HepG2 (cell line): ENCODE measurements at regions not wholly inside any gene's neighbourhood (a gene's known extent, or its start where the extent isn't known, plus 50 kb on each side); places are given as distances from the start of the nearest gene placed in this dataset.

Experiments used
- ATAC-seq: fragments of 200-7000 bp; cut with Tn5 transposase; 3 replicates; pipeline ENCODE4 v1.9.1; 2020; ENCODE audit warnings: mild to moderate bottlenecking, moderate library complexity
- BruUV-seq: library from RNA; stranded (reverse); fragments of 400-500 nt; replicated peaks from 2 replicates; lab custom pipeline; 2021; lab: Mats Ljungman, UMichigan
- CTCF ChIA-PET: fragments of 300-600 bp; formaldehyde crosslinking; extraction: SDS; loops from one replicate; lab custom pipeline; 2021; ENCODE audit warnings: low total read pairs, inconsistent platforms, low intra/inter-chr PET ratio; lab: Yijun Ruan, JAX
- POLR2A ChIA-PET: fragments of 350-600 bp; sonication (Branson Sonifier 250); formaldehyde crosslinking; loops from one replicate; lab custom pipeline; 2020; ENCODE audit warnings: antibody characterized with exemption, inconsistent platforms; lab: Yijun Ruan, JAX
- DNase-seq: peaks from one replicate; pipeline ENCODE4 v3.0.0-alpha.2; 2015; ENCODE audit warnings: low spot score
- FAIRE-seq: peaks from 3 replicates; lab custom pipeline; 2011; peaks lifted over from hg19 to GRCh38; lab: Jason Lieb, UNC
- H2AFZ ChIP-seq: one replicate; pipeline ENCODE4 v1.6.1; 2011; ENCODE audit warnings: low read length, inconsistent platforms
- H3K27ac ChIP-seq: fragments of 300-600 bp; 3 replicates; pipeline ENCODE4 v1.8.0; 2011; ENCODE audit warnings: mixed run types, mild to moderate bottlenecking, mixed read lengths, low read length, inconsistent platforms; ENCODE audit not compliant: insufficient read depth; ENCODE audit errors: extremely low read length
- H3K27me3 ChIP-seq, 2 experiments: fragments of 200-600 bp in 1 of 2; 2 replicates in 1 of 2; 3 replicates in 1 of 2; pipeline versions ENCODE4 v1.6.0 to v1.8.0; 2011; ENCODE audit warnings: low read length in 2 of 2, mild to moderate bottlenecking in 2 of 2, moderate library complexity in 2 of 2, inconsistent platforms in 1 of 2; ENCODE audit not compliant: insufficient read depth in 2 of 2, control insufficient read depth in 1 of 2
- H3K36me3 ChIP-seq, 2 experiments: fragments of 200-600 bp in 1 of 2; replicated peaks in 1 of 2; 2 replicates in 1 of 2; 3 replicates in 1 of 2; pipeline versions ENCODE4 v1.5.1 to v1.8.0; 2011; ENCODE audit warnings: low read length in 2 of 2, inconsistent platforms in 1 of 2; ENCODE audit not compliant: insufficient read depth in 2 of 2, control insufficient read depth in 1 of 2
- H3K4me1 ChIP-seq: 2 replicates; pipeline ENCODE4 v1.5.1; 2012; ENCODE audit warnings: low read length, inconsistent platforms; ENCODE audit not compliant: insufficient read depth
- H3K4me2 ChIP-seq: 2 replicates; pipeline ENCODE4 v1.6.0; 2011; ENCODE audit warnings: low read depth, low read length, inconsistent platforms
- H3K4me3 ChIP-seq, 3 experiments: fragments of 200-600 bp in 1 of 3; sonication (generic), shearing (Covaris generic) in 1 of 3; replicated peaks in 1 of 3; 2 replicates each; pipeline ENCODE4 v1.5.1; 2011 to 2016; ENCODE audit warnings: low read length in 3 of 3, inconsistent platforms in 2 of 3, low read depth in 2 of 3, mild to moderate bottlenecking in 2 of 3, control low read depth in 1 of 3, mixed read lengths in 1 of 3; ENCODE audit not compliant: insufficient read depth in 1 of 3
- H3K79me2 ChIP-seq: one replicate; pipeline ENCODE4 v1.6.1; 2011; ENCODE audit warnings: low read length, inconsistent platforms; ENCODE audit not compliant: insufficient read depth
- H3K9ac ChIP-seq: 2 replicates; pipeline ENCODE4 v1.6.0; 2011; ENCODE audit warnings: mild to moderate bottlenecking, low read depth, low read length, inconsistent platforms; ENCODE audit not compliant: insufficient read depth
- H3K9me3 ChIP-seq: 2 replicates; pipeline ENCODE4 v1.5.1; 2012; ENCODE audit warnings: mild to moderate bottlenecking, low read length
- H4K20me1 ChIP-seq: 2 replicates; pipeline ENCODE4 v1.6.0; 2011; ENCODE audit warnings: inconsistent platforms, mild to moderate bottlenecking, low read length, moderate library complexity; ENCODE audit not compliant: insufficient read depth
- ATAD3A ChIP-seq: sonication (generic); formaldehyde crosslinking; IDR thresholded peaks from 2 replicates; pipeline ENCODE4 v1.4.0; 2020; ENCODE audit warnings: missing genetic modification reagents
- BHLHE40 ChIP-seq: IDR thresholded peaks from 2 replicates; pipeline ENCODE4 v1.6.1; 2011; ENCODE audit warnings: low read length, improper control_type of control experiment
- EP300 ChIP-seq, 3 experiments: sonication (generic) in 1 of 3; formaldehyde crosslinking in 1 of 3; IDR thresholded peaks; 2 replicates each; pipeline versions ENCODE4 v1.5.1 to v1.6.1; 2011 to 2020; ENCODE audit warnings: low read depth in 2 of 3, low read length in 2 of 3, borderline replicate concordance in 1 of 3, improper control_type of control experiment in 1 of 3, mild to moderate bottlenecking in 1 of 3, missing genetic modification reagents in 1 of 3, moderate library complexity in 1 of 3
- KDM1A ChIP-seq: IDR thresholded peaks from 2 replicates; pipeline ENCODE4 v1.6.1; 2016; ENCODE audit warnings: missing compliant biosample characterization
- NR1H2 ChIP-seq: sonication (generic); formaldehyde crosslinking; IDR thresholded peaks from 2 replicates; pipeline ENCODE4 v1.8.1; 2022; ENCODE audit warnings: low read depth, missing genetic modification reagents, borderline replicate concordance
- POGZ ChIP-seq: sonication (generic); formaldehyde crosslinking; IDR thresholded peaks from 2 replicates; pipeline ENCODE4 v1.4.0; 2020; ENCODE audit warnings: mild to moderate bottlenecking, missing genetic modification reagents
- ZFYVE20 ChIP-seq: sonication (generic); formaldehyde crosslinking; IDR thresholded peaks from 2 replicates; pipeline ENCODE4 v1.8.0; 2023; ENCODE audit warnings: low read depth, mild to moderate bottlenecking, moderate library complexity, missing genetic modification reagents, borderline replicate concordance
- ZNF138 ChIP-seq: sonication (generic); formaldehyde crosslinking; IDR thresholded peaks from 2 replicates; pipeline ENCODE4 v1.5.0; 2020; ENCODE audit warnings: mild to moderate bottlenecking, low read depth, missing genetic modification reagents
- ZNF350 ChIP-seq: sonication (generic); formaldehyde crosslinking; IDR thresholded peaks from 2 replicates; pipeline ENCODE4 v1.4.0; 2020; ENCODE audit warnings: mild to moderate bottlenecking, low read depth, missing genetic modification reagents, borderline replicate concordance
- ZNF607 ChIP-seq: sonication (generic); formaldehyde crosslinking; IDR thresholded peaks from 2 replicates; pipeline ENCODE4 v1.5.1; 2020; ENCODE audit warnings: missing genetic modification reagents, mild to moderate bottlenecking, borderline replicate concordance
- ZNF644 ChIP-seq: IDR thresholded peaks from 2 replicates; pipeline ENCODE4 v1.6.1; 2016; ENCODE audit warnings: low read depth
- ZNF747 ChIP-seq: sonication (generic); formaldehyde crosslinking; IDR thresholded peaks from 2 replicates; pipeline ENCODE4 v1.8.1; 2023; ENCODE audit warnings: missing genetic modification reagents, mild to moderate bottlenecking, borderline replicate concordance
- ZSCAN30 ChIP-seq: sonication (generic); formaldehyde crosslinking; IDR thresholded peaks from 2 replicates; pipeline ENCODE4 v1.5.0; 2020; ENCODE audit warnings: mild to moderate bottlenecking, missing genetic modification reagents
- WGBS: methylation state at CpG from one replicate; pipeline ENCODE4 v1.1.6; 2017; ENCODE audit warnings: low lambda C conversion rate; 5-methylcytosine and 5-hydroxymethylcytosine counted together
- in situ Hi-C: cut with HindIII; loops from 2 replicates; pipeline ENCODE4 v1.10.0; 2017; ENCODE audit warnings: low pct_unique_long_range_greater_than_20kb; ENCODE audit not compliant: extremely low pct_ligation_motif_present
- intact Hi-C: fragments of 100-400 bp; cut with micrococcal nuclease; formaldehyde crosslinking; loops from one replicate; pipeline ENCODE4 v1.10.0; 2022; ENCODE audit not compliant: unreplicated experiment
- TF ChIP-seq, protein P1 (sequence below): sonication (generic); formaldehyde crosslinking; IDR thresholded peaks from 2 replicates; pipeline ENCODE4 v1.5.1; 2020; ENCODE audit warnings: missing genetic modification reagents, mild to moderate bottlenecking, borderline replicate concordance

DNA sequence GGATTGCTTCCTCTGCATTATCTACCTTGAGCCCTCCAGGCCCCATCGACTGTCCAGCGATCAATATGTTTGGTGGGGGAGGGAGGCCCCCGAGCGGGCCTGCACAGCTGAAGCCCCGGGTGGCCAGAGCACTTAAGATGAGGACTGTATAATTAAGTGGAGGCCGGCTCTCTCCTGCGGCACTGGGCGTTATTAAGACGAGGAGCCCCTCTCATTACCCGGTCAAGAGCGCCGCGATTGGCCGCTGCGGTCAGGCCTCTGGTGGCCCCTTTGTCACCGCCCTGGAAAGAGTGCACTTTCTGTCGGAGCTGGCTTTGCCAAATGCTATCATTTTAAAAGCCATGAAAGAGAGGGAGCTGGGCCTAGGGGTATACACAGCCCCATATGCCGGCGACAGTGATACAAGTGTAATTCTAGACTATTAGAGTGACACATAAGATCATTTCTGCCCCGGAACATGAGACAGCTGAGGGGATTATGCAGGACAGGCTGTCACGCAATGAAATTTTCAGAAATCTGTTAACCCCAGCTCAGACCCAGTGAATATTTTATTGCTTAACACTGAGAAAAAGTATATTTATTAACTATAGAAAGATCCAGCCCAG is 106.3 kb upstream of the IRX1 start:
- no peak for TF ChIP-seq ZNF607 (CRISPR knock-in tag)
- no peak for TF ChIP-seq ATAD3A (CRISPR knock-in tag)
- TF ChIP-seq BHLHE40, result no peak
- TF ChIP-seq ZFYVE20, result no peak
- no peak for TF ChIP-seq ZNF644
- TF ChIP-seq KDM1A (CRISPR knock-in tag), result no peak
- TF ChIP-seq ZNF138, result no peak
- TF ChIP-seq ZNF350 (CRISPR knock-in tag), result no peak
- TF ChIP-seq, protein P1, sequence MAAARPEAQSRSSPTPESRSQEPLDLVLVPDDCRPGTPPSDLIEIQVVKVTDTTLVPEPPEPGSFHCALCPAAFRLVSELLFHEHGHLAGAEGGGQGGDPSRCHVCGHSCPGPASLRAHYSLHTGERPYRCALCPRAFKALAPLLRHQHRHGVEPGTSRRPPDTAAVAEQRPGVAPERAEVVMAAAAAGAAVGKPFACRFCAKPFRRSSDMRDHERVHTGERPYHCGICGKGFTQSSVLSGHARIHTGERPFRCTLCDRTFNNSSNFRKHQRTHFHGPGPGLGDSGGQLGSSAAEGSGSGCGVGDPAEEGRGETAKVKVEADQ (CRISPR knock-in tag), result no peak
- TF ChIP-seq ZSCAN30 (CRISPR knock-in tag), result no peak
- no peak for TF ChIP-seq POGZ (CRISPR knock-in tag)
- TF ChIP-seq NR1H2, result no peak
- TF ChIP-seq ZNF747 (CRISPR knock-in tag), result no peak
- TF ChIP-seq EP300 (IDR thresholded peaks at IDR 0.05; ENCODE audit: low read depth in 2 of 2, low read length in 2 of 2), result no peak
- TF ChIP-seq EP300 (CRISPR knock-in tag; IDR thresholded peaks at IDR 0.05; ENCODE audit: borderline replicate concordance), result no peak
- Histone ChIP-seq H3K9ac (no peak overlapping the region), H2AFZ (no peak overlapping the region), H3K4me2 (no peak overlapping the region), H3K27ac (no peak overlapping the region), H4K20me1 (no peaks in the 10 kb centered on the region), H3K27me3 (peaks cover 0 to 12% of the 10 kb centered on the region in 2 experiments; a peak in 1 of 5 replicates), H3K4me3 (no peak overlapping the region), H3K36me3 (no peaks in the 10 kb centered on the region), H3K4me1 (peaks cover 10% of the 10 kb centered on the region; the same call in 1 of the 2 replicates), H3K9me3 (no peaks in the 10 kb centered on the region), H3K79me2 (no peaks in the 10 kb centered on the region)
- ATAC-seq (no peak), FAIRE-seq (no peak), DNase-seq (no peak)
- POLR2A ChIA-PET, result no interaction called here
- 36% methylated on average over 14 of the region's 21 CpGs for WGBS
- BruUV-seq, result no TSS peak
- intact Hi-C loops, result no loop called here
- CTCF ChIA-PET, result no interaction called here
- in situ Hi-C loops, result no loop called here
